NB4 (cell line): ENCODE measurements at regions not wholly inside any gene's neighbourhood (a gene's known extent, or its start where the extent isn't known, plus 50 kb on each side); places are given as distances from the start of the nearest gene placed in this dataset.

ENCODE experiments used
- CTCF ChIP-seq: IDR thresholded peaks from one replicate; pipeline ENCODE4 v1.5.1; 2012; ENCODE audit warnings: low read depth, low read length
- MAX ChIP-seq: IDR thresholded peaks from 2 replicates; pipeline ENCODE4 v1.6.1; 2011; ENCODE audit warnings: low read depth, low read length
- POLR2A ChIP-seq: IDR thresholded peaks from 2 replicates; pipeline ENCODE4 v1.6.1; 2011; ENCODE audit warnings: mild to moderate bottlenecking; ENCODE audit not compliant: insufficient read length; ENCODE audit errors: extremely low read depth

- no peak for TF ChIP-seq CTCF
- TF ChIP-seq POLR2A = no peak
- no peak for TF ChIP-seq MAX
Observed at GRCh38 chr6:97459986-97460385, 177.0 kb upstream of the MMS22L start.
